NCI-H2107 treated with DMSO at 0.1 percent for 48 hours (cell line): ENCODE measurements at regions not wholly inside any gene's neighbourhood (a gene's known extent, or its start where the extent isn't known, plus 50 kb on each side); places are given as distances from the start of the nearest gene placed in this dataset.

Experiments used
- DNase-seq: peaks from one replicate; lab custom pipeline; 2025; ENCODE audit not compliant: unreplicated experiment; lab: John Stamatoyannopoulos, UW

- DNase-seq: no peak
Measured at GRCh38 chr9:105191508-105192121, 52.8 kb upstream of the SLC44A1 start.

DNA sequence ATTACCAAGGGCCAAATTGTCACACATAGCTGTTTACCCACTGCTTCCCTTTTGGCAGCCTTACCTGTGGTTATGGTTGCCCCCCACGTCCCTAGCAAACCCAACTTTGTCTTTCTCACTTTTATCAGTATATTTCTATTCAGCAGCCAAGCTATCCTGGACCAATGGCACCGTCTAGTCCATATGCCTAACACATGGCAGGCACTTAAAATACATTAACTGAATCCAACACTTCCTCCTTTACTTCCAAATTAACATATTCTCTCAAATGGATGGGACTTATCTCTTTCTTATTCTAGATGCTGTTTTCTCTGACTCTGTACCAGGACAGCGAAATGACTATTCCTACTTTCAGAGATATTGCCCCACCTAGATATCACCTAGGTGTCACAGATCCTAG, 50.9 kb upstream of the SLC44A1 start:
- no peak for DNase-seq

DNA sequence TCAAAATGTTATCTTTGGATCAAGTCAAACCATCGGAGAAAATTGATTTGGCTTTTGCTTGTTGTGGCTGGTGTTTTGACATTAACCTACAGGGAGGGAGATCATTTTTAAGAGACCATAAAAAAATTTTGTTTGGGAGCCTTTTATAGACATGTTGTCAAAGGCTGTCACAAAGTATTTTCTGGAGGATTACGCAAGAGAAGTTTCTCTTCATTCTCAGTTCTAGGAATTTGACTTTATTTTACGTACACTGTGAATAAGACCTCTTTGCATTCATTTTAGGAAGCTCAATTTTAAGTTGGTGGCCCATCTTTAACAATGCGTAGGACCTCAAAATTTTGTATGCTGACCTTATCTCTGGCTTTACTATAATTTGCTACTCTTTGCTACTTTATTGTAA, 50.2 kb upstream of the SLC44A1 start:
- no peak for DNase-seq
